Neural cell (in vitro differentiated cells): ENCODE measurements at regions not wholly inside any gene's neighbourhood (a gene's known extent, or its start where the extent isn't known, plus 50 kb on each side); places are given as distances from the start of the nearest gene placed in this dataset.

ENCODE experiments used
- H2AFZ ChIP-seq: fragments of 200-600, 300-800 bp; sonication (generic), shearing (Covaris generic); 2 replicates; pipeline ENCODE4 v1.6.0; 2014; ENCODE audit warnings: low read depth, mild to moderate bottlenecking, antibody characterized with exemption, low read length, moderate library complexity
- H3F3A ChIP-seq: fragments of 200-600 bp; shearing (Covaris generic); 2 replicates; pipeline ENCODE4 v1.6.1; 2016; ENCODE audit warnings: mild to moderate bottlenecking, moderate library complexity, mixed read lengths, antibody characterized with exemption, low read length; ENCODE audit not compliant: insufficient read depth, poor library complexity, severe bottlenecking
- H3K27ac ChIP-seq: fragments of 200-600, 300-800 bp; sonication (generic), shearing (Covaris generic); 2 replicates; pipeline ENCODE4 v1.5.1; 2014; ENCODE audit warnings: mild to moderate bottlenecking, low read length, moderate library complexity
- H3K27me3 ChIP-seq: fragments of 300-800, 200-600 bp; sonication (generic), shearing (Covaris generic); 2 replicates; pipeline ENCODE4 v1.6.0; 2014; ENCODE audit warnings: mild to moderate bottlenecking, low read depth, low read length, moderate library complexity; ENCODE audit not compliant: insufficient read depth
- H3K36me3 ChIP-seq: fragments of 300-800, 200-600 bp; sonication (generic), shearing (Covaris generic); 2 replicates; pipeline ENCODE4 v1.5.1; 2014; ENCODE audit warnings: mild to moderate bottlenecking, antibody characterized with exemption, low read length, moderate library complexity; ENCODE audit not compliant: insufficient read depth
- H3K4me2 ChIP-seq: fragments of 300-800, 200-600 bp; sonication (generic), shearing (Covaris generic); 2 replicates; pipeline ENCODE4 v1.6.0; 2014; ENCODE audit warnings: mild to moderate bottlenecking, low read length
- H3K4me3 ChIP-seq: fragments of 300-800, 200-600 bp; sonication (generic), shearing (Covaris generic); 2 replicates; pipeline ENCODE4 v1.5.1; 2014; ENCODE audit warnings: mild to moderate bottlenecking, low read length, moderate library complexity
- H3K79me2 ChIP-seq: fragments of 200-600 bp; shearing (Covaris generic); replicated peaks from 2 replicates; pipeline ENCODE4 v1.6.0; 2014; ENCODE audit warnings: mild to moderate bottlenecking, low read length, moderate library complexity; ENCODE audit not compliant: insufficient read depth
- H3K9ac ChIP-seq: fragments of 300-800, 200-600 bp; sonication (generic), shearing (Covaris generic); 2 replicates; pipeline ENCODE4 v1.6.1; 2016; ENCODE audit warnings: mild to moderate bottlenecking, low read length, mixed read lengths
- H3K9me2 ChIP-seq: fragments of 200-600 bp; shearing (Covaris generic); 2 replicates; pipeline ENCODE4 v1.6.1; 2016; ENCODE audit warnings: mild to moderate bottlenecking, low read length, mixed read lengths; ENCODE audit not compliant: insufficient read depth
- H3K9me3 ChIP-seq: fragments of 200-600, 300-800 bp; sonication (generic), shearing (Covaris generic); 2 replicates; pipeline ENCODE4 v1.6.1; 2016; ENCODE audit warnings: mild to moderate bottlenecking, mixed run types, low read length, moderate library complexity, mixed read lengths
- H4K20me1 ChIP-seq: fragments of 200-600 bp; shearing (Covaris generic); 2 replicates; pipeline ENCODE4 v1.6.1; 2016; ENCODE audit warnings: mild to moderate bottlenecking, mixed run types; ENCODE audit not compliant: insufficient read depth
- EP300 ChIP-seq: fragments of 450-650 bp; conservative IDR thresholded peaks from 2 replicates; pipeline ENCODE4 v1.6.1; 2014; ENCODE audit warnings: antibody characterized with exemption, mild to moderate bottlenecking, moderate library complexity; ENCODE audit not compliant: poor library complexity, severe bottlenecking
- EZH2 ChIP-seq: fragments of 200-600, 300-800 bp; shearing (Covaris generic), sonication (generic); IDR thresholded peaks from 2 replicates; pipeline ENCODE4 v1.6.1; 2014; ENCODE audit warnings: antibody characterized with exemption, low read length, borderline replicate concordance, mild to moderate bottlenecking; ENCODE audit not compliant: insufficient read depth, poor library complexity, severe bottlenecking
- MXI1 ChIP-seq: fragments of 450-650 bp; conservative IDR thresholded peaks from 2 replicates; pipeline ENCODE4 v1.6.1; 2014; ENCODE audit warnings: antibody characterized with exemption, mild to moderate bottlenecking; ENCODE audit not compliant: poor library complexity, severe bottlenecking
- POLR2AphosphoS5 ChIP-seq: IDR thresholded peaks from 2 replicates; pipeline ENCODE4 v1.6.1; 2012
- RAD21 ChIP-seq: fragments of 450-650 bp; conservative IDR thresholded peaks from 2 replicates; pipeline ENCODE4 v1.6.1; 2014; ENCODE audit warnings: antibody characterized with exemption, mild to moderate bottlenecking, moderate library complexity
- REST ChIP-seq: IDR thresholded peaks from 2 replicates; pipeline ENCODE4 v1.6.1; 2012; ENCODE audit warnings: borderline replicate concordance
- SMC3 ChIP-seq: fragments of 450-650 bp; conservative IDR thresholded peaks from 2 replicates; pipeline ENCODE4 v1.6.1; 2014; ENCODE audit warnings: antibody characterized with exemption, mild to moderate bottlenecking, moderate library complexity; ENCODE audit not compliant: poor library complexity
- TAF1 ChIP-seq: IDR thresholded peaks from 2 replicates; pipeline ENCODE4 v1.6.1; 2012; ENCODE audit warnings: low read depth
- TF ChIP-seq, protein P1 (sequence below): fragments of 450-650 bp; IDR thresholded peaks from 2 replicates; pipeline ENCODE4 v1.5.1; 2014; ENCODE audit warnings: antibody characterized with exemption, mild to moderate bottlenecking, moderate library complexity; ENCODE audit not compliant: poor library complexity, severe bottlenecking

GRCh38 chr5:125595095-125595494, 828.1 kb upstream of the GRAMD2B start:
- Histone ChIP-seq H3K27me3 (no peaks in the 10 kb centered on the region), H3K9ac (no peak overlapping the region), H3K4me3 (no peak overlapping the region), H4K20me1 (no peaks in the 10 kb centered on the region), H3K79me2 (no peaks in the 10 kb centered on the region), H3K4me2 (no peak overlapping the region), H3K9me2 (no peaks in the 10 kb centered on the region), H3K9me3 (peaks cover 4% of the 10 kb centered on the region), H3K36me3 (no peaks in the 10 kb centered on the region), H3F3A (no peaks in the 10 kb centered on the region), H2AFZ (no peak overlapping the region), H3K27ac (no peak overlapping the region)
- TF ChIP-seq, protein P1, sequence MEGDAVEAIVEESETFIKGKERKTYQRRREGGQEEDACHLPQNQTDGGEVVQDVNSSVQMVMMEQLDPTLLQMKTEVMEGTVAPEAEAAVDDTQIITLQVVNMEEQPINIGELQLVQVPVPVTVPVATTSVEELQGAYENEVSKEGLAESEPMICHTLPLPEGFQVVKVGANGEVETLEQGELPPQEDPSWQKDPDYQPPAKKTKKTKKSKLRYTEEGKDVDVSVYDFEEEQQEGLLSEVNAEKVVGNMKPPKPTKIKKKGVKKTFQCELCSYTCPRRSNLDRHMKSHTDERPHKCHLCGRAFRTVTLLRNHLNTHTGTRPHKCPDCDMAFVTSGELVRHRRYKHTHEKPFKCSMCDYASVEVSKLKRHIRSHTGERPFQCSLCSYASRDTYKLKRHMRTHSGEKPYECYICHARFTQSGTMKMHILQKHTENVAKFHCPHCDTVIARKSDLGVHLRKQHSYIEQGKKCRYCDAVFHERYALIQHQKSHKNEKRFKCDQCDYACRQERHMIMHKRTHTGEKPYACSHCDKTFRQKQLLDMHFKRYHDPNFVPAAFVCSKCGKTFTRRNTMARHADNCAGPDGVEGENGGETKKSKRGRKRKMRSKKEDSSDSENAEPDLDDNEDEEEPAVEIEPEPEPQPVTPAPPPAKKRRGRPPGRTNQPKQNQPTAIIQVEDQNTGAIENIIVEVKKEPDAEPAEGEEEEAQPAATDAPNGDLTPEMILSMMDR: no peak
- TF ChIP-seq REST: no peak
- TF ChIP-seq EP300: no peak
- no peak for TF ChIP-seq MXI1
- no peak for TF ChIP-seq POLR2AphosphoS5
- TF ChIP-seq EZH2: no peak
- no peak for TF ChIP-seq SMC3
- no peak for TF ChIP-seq RAD21
- no peak for TF ChIP-seq TAF1

GRCh38 chr5:125595845-125596244, 827.4 kb upstream of the GRAMD2B start:
- Histone ChIP-seq H2AFZ (no peak overlapping the region), H3K27ac (no peak overlapping the region)
- no peak for TF ChIP-seq EZH2
- TF ChIP-seq RAD21: no peak
- no peak for TF ChIP-seq EP300
- no peak for TF ChIP-seq REST
- TF ChIP-seq POLR2AphosphoS5: no peak
- no peak for TF ChIP-seq TAF1
- TF ChIP-seq, protein P1: no peak
- no peak for TF ChIP-seq MXI1
- TF ChIP-seq SMC3: no peak

More at GRCh38 chr5:125595845-125596244, 827.4 kb upstream of the GRAMD2B start:
- Histone ChIP-seq H3K36me3 (no peaks in the 10 kb centered on the region), H3K4me2 (no peak overlapping the region), H3K9me2 (no peaks in the 10 kb centered on the region), H4K20me1 (no peaks in the 10 kb centered on the region), H3K4me3 (no peak overlapping the region), H3F3A (no peaks in the 10 kb centered on the region), H3K9ac (no peak overlapping the region), H3K27me3 (no peaks in the 10 kb centered on the region), H3K79me2 (no peaks in the 10 kb centered on the region), H3K9me3 (peaks cover 4% of the 10 kb centered on the region)
